ENCODE measurements at regions not wholly inside any gene's neighbourhood (a gene's known extent, or its start where the extent isn't known, plus 50 kb on each side); places are given as distances from the start of the nearest gene placed in this dataset.

- no peak for DNase-seq
Observed at GRCh38 chr14:104316723-104317491, 178.5 kb downstream of the KIF26A start.

GRCh38 chr14:104317492-104317805 is 179.1 kb downstream of the KIF26A start:
- TF ChIP-seq POLR2A (IDR thresholded peaks at IDR 0.05; ENCODE audit: low read length) = no peak
- no peak for TF ChIP-seq GATA1 (IDR thresholded peaks at IDR 0.05; ENCODE audit: low read depth, low read length)
- DNase-seq = no peak

More at GRCh38 chr14:104316723-104317491, 178.5 kb downstream of the KIF26A start:
- TF ChIP-seq GATA1 (IDR thresholded peaks at IDR 0.05; ENCODE audit: low read depth, low read length) = no peak
- TF ChIP-seq POLR2A (IDR thresholded peaks at IDR 0.05; ENCODE audit: low read length) = no peak

GRCh38 chr14:104317975-104318557 is 179.7 kb downstream of the KIF26A start:
- TF ChIP-seq GATA1 (IDR thresholded peaks at IDR 0.05; ENCODE audit: low read depth, low read length) = no peak
- TF ChIP-seq POLR2A (IDR thresholded peaks at IDR 0.05; ENCODE audit: low read length) = no peak
- DNase-seq = no peak

- no peak for DNase-seq
Observed at GRCh38 chr14:104318558-104319490, 180.4 kb downstream of the KIF26A start.

GRCh38 chr14:104319491-104320241 is 181.3 kb downstream of the KIF26A start:
- TF ChIP-seq POLR2A (IDR thresholded peaks at IDR 0.05; ENCODE audit: low read length) (no peak), GATA1 (IDR thresholded peaks at IDR 0.05; ENCODE audit: low read depth, low read length) (no peak)
- no peak for DNase-seq

More at GRCh38 chr14:104318558-104319490, 180.4 kb downstream of the KIF26A start:
- no peak for TF ChIP-seq POLR2A (IDR thresholded peaks at IDR 0.05; ENCODE audit: low read length)
- no peak for TF ChIP-seq GATA1 (IDR thresholded peaks at IDR 0.05; ENCODE audit: low read depth, low read length)

- TF ChIP-seq GATA1 (IDR thresholded peaks at IDR 0.05; ENCODE audit: low read depth, low read length) (no peak), POLR2A (IDR thresholded peaks at IDR 0.05; ENCODE audit: low read length) (no peak)
- DNase-seq = no peak
Observed at GRCh38 chr14:104320611-104321086, 182.3 kb downstream of the KIF26A start.

- no peak for DNase-seq
- TF ChIP-seq POLR2A (IDR thresholded peaks at IDR 0.05; ENCODE audit: low read length) = no peak
- no peak for TF ChIP-seq GATA1 (IDR thresholded peaks at IDR 0.05; ENCODE audit: low read depth, low read length)
Observed at GRCh38 chr14:104321088-104321801, 182.9 kb downstream of the KIF26A start.

- TF ChIP-seq GATA1 (IDR thresholded peaks at IDR 0.05; ENCODE audit: low read depth, low read length) (no peak), POLR2A (IDR thresholded peaks at IDR 0.05; ENCODE audit: low read length) (no peak)
- DNase-seq = no peak
Observed at GRCh38 chr14:104321802-104322130, 183.4 kb downstream of the KIF26A start.

- DNase-seq = no peak
- TF ChIP-seq POLR2A (IDR thresholded peaks at IDR 0.05; ENCODE audit: low read length) = no peak
- TF ChIP-seq GATA1 (IDR thresholded peaks at IDR 0.05; ENCODE audit: low read depth, low read length) = no peak
Observed at GRCh38 chr14:104322531-104323366, 184.4 kb downstream of the KIF26A start.

- DNase-seq = no peak
- TF ChIP-seq POLR2A (IDR thresholded peaks at IDR 0.05; ENCODE audit: low read length) = no peak
- TF ChIP-seq GATA1 (IDR thresholded peaks at IDR 0.05; ENCODE audit: low read depth, low read length) = no peak
Observed at GRCh38 chr14:104323551-104324175, 185.3 kb downstream of the KIF26A start.

- TF ChIP-seq POLR2A (IDR thresholded peaks at IDR 0.05; ENCODE audit: low read length) (no peak), GATA1 (IDR thresholded peaks at IDR 0.05; ENCODE audit: low read depth, low read length) (no peak)
- no peak for DNase-seq
Observed at GRCh38 chr14:104326848-104327247, 188.5 kb downstream of the KIF26A start.

GRCh38 chr14:104328607-104329006 is 190.2 kb downstream of the KIF26A start:
- DNase-seq = no peak
- TF ChIP-seq GATA1 (IDR thresholded peaks at IDR 0.05; ENCODE audit: low read depth, low read length) = no peak
- TF ChIP-seq POLR2A (IDR thresholded peaks at IDR 0.05; ENCODE audit: low read length) = no peak

All from erythroblast (primary cell).